ENCODE measurements at regions not wholly inside any gene's neighbourhood (a gene's known extent, or its start where the extent isn't known, plus 50 kb on each side); places are given as distances from the start of the nearest gene placed in this dataset.

GRCh38 chr11:98512938-98513337 lies 507.8 kb upstream of the CNTN5 start:
- TF ChIP-seq CTCF (IDR thresholded peaks at IDR 0.05): no peak
- TF ChIP-seq POLR2A (IDR thresholded peaks at IDR 0.05): no peak

Data from Peyer's patch (tissue), 4 donors.